NCI-H1417 (cell line): ENCODE measurements at regions not wholly inside any gene's neighbourhood (a gene's known extent, or its start where the extent isn't known, plus 50 kb on each side); places are given as distances from the start of the nearest gene placed in this dataset.
"Not testable (repeated sequence)": the region's sequence is repeated elsewhere in the genome, so short reads cannot be mapped to it uniquely, and the experiment has no call there.

ENCODE experiments used
- DNase-seq, 3 experiments: peaks; one replicate each; lab custom pipeline; 2025; lab: John Stamatoyannopoulos, UW

DNA sequence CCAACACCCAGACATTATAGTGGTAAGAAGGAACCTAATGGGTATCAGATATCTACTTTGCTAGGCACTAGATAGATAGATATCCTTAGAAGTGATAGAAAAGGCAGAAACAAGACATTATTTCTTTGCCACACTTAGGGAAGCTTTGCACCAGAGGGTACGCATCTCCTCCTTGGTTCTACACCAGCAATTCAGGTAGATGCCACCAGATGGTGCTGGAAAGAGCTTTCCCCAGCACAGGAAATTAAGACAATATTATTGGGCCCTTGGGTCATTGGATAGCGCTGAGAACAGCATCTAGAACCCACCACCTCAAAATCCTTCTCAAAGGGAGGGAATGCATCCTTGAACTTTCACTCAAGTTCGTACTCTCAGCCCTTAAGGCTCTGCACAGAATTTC, 173.8 kb upstream of the CCL2 start:
- no peak for DNase-seq

DNA sequence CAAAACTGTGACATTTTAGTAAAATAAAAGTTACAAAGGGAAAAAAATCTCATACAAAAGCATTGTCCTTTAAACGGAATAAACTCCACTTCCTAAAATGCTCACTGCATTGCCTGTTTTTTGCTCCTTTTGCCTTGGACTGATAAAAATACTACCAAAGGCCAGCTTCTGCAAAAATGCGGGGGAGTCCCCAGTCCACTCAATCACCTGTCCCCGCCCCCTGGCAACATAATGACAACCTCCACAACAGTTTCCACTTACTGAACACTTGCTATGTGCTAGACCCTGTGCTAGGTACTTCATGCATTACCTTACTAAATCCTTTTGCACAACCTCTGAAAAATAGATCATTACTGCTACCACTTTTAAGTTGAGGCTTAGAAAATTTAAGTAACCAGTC, 172.7 kb upstream of the CCL2 start:
- no peak for DNase-seq

DNA sequence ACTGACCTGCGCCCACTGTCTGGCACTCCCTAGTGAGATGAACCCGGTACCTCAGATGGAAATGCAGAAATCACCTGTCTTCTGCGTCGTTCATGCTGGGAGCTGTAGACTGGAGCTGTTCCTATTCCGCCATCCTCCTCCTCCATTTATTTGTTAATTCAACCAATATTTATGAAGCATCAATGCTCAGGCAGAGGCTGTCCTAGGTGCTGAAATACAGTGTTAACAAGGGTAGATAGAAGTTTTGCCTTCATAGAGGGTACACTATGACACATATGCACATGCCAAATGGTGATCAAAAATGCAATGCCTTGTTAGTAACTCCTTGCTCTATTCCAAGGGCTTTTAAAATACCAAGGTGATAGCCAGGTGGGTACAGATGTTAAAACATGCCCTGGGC, 166.0 kb upstream of the CCL2 start:
- not testable (repeated sequence) for DNase-seq

DNA sequence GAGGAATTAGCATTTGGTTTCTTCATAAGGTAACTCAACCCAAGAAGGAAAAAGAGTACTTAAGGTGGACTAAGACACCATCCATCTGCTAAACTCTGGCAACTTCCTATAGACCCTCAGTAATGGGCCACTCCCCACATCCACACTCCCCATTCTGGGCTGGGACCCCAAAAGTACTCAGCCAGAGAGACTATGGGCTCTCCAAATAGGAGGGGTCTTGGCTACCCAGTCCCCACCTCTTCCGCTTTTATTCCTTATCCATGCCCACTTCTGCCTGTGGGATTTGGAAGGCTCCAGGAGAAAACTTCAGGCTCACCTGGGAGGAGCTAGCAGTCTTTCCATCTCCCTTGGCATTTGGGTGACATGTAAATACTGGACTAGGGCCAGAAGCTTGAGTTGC, 164.5 kb upstream of the CCL2 start:
- DNase-seq: no peak

DNA sequence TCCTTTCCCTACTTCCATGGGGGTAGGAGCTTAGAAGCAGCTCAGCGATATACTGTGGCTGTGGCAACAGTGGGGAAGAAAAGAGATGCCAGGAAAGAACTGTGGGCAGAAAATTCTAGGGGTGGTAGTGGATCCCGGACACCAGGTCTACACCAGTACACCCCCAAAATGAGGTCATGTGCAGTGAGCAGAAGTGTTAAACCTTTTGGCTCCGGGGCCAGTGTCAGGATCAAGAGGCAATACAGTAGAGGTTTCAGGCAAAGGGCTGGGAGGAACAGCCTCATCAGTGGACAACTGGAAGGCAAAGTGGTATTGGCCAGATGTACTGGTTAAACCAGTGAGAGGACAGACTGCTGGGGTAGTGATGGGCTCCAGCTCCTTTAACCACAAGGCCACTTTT, 163.1 kb upstream of the CCL2 start:
- DNase-seq: no peak

DNA sequence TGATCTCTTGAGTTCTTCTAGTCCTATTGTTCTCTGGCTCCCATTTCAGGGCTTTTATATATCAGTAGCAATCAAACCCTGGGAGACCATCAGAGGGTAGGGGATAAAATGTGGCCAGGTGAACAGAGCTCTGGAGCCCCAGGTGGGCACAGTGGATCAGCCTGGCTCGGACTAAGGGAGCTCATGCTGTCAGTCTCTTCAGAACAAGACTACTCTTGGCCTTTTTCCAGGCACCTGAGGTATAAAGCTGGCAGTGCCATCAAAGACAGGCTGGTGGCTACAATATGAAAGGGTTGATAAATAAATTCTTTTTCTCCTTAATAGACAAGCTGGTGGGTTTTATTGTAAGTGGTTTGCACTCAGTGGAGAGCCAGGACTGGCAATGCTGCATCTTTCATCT, 160.0 kb upstream of the CCL2 start:
- DNase-seq: no peak

DNA sequence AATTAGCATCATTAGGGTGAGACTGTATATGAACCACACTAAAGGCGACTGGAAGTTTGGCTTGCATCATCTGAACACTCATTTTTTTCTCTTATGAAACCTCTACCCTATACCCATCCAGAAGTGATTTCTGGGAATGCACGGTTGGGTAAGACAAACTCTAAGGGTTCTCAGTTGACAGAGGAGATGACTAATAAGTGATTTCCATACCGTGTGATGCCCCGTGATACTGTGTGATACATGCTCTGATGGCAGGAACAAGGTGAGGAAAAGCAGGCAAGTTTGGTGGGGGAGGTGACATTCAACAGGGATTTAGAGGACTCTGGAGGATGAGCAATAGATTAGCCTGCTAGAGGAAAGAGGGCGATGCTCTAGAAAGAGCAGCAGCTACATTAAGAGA, 156.4 kb upstream of the CCL2 start:
- no peak for DNase-seq

DNA sequence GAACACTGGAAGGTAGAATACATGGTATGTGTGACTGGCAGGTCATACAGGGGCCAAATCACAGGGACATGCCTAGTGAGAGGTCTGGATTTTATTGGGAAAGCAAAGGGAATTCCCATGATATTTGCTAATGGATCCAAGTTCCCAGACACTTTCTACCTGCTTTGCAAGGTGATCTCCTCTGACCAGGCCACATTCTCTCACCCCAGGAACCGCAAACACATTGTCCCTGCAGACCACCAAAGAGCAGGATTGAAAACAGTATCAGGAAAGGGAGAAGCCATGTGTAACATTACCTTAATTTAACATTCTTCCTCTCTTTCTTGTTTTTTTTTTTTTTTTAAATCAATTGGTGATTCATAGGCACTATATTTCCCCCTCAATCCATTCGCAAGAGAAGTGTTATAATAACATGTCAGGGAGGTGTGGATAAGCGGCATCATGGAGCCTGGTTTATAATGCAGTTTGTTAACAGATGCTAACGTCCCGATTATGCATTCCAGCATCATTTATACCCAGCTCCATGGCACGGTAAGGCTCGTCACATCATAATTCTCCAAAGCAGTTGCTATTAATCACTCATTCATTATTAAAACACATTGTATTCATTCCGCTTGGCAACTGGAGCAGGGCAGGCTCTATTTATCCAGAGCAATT, 155.1 kb upstream of the CCL2 start:
- DNase-seq: no peak

DNA sequence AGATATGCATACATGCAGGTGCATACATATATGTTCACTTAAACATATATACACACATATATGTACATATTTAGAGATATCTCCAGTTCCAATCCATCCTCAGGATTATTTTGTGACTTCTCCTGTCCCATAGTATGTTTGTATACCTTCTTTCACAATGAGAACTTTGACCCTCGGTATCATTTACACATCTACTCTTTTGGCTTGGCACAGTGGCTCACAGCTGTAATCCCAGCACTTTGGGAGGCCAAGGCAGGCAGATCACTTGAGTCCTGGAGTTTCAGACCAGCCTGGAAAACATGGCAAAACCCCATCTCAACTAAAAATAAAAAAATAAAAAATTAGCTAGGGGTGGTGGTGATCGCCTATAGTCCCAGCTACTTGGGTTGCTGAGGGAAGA, 148.1 kb upstream of the CCL2 start:
- DNase-seq: no peak

DNA sequence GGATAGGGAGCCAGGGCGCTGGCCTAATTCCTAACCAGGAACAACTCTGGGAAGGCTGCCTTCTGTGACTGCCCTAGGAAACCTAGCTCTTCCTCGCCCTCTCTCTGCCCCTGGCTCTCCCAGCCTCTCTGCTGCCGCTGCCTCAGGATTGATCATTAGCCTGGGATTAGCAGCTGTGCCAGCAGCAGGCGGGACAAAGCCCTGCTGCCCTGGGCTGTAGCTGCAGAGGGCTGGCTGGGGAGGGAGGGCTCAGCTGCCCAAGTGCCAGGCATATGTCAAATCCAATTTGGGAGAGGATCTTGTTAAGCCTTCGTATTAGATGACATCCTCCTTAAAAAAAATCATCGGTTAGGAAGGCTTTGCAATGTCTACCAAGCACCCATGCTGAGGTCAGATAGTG, 144.8 kb upstream of the CCL2 start:
- DNase-seq: no peak

DNA sequence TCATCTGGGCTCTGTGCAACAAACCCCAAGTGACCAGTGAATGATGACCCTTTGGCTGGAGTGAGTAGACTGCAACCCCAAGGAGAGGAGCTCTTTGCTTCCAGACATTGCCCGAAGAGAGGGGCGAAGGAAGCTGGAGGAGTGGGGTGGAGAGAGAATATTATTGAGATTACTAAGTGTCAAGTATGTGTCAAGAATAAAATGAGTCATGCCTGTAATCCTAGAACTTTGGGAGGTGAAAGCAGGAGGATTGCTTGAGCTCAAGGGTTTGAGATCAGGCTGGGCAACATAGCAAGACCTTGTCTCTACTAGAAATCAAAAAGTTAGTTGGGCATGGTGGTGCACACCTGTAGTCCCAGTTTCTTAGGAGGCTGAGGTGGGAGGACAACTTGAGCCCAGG, 142.0 kb upstream of the CCL2 start:
- no peak for DNase-seq

DNA sequence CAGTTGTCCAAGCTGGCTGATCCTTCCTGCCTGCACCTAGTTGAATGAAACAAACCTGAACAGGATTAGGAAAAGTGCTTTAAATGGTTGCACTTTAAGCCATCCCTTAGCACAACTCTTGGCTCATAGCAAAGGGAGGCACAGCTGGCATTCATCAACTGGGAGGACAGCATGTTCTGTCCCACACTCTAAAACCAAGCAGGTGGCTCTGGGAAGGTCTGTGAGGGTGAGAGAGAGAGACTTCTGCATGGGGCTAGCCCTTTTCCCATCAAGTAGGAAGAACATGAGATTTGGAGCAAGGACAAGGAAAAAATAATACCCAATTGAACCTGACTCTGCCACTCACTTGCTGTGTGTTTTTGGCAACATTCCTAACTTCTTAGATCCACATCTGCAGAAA, 140.9 kb upstream of the CCL2 start:
- DNase-seq: no peak

DNA sequence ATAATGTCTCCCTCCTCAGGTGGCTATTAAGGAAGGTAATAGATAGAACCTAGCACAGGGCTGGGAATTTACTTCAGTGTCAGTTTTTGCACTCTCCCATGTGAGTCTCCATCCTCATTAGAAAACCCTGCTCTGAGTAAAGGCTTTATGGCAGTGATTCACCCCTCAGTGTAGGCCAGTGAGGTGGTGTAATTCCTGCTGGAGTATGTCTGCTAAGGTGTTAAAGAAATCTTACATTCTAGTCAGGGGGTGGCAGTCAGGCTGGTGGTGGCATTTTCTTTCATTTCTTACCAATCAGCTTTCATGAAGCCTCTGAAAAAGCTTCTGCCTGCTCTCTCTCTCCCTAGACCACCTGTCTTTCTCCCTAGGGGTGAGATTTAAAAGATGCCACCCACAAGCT, 138.8 kb upstream of the CCL2 start:
- DNase-seq: no peak

DNA sequence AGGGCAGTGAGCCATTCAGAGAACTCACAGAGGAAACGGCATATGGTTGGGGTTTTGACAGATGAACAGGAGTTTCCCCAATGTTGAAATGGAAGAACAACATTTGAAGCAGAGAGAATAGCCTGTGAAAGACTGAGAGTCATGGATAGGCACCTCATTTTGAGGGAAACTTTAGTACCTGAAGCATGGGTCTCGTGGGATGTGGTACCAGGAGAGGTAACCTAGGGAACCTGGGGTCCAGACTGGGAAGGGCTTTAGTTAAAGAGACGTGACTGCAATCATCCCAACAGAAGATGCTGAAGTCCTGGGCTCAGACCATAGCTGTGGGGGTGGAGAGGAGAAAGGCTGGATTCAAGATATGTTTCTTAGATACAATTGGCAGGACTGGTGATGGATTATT, 137.8 kb upstream of the CCL2 start:
- no peak for DNase-seq

DNA sequence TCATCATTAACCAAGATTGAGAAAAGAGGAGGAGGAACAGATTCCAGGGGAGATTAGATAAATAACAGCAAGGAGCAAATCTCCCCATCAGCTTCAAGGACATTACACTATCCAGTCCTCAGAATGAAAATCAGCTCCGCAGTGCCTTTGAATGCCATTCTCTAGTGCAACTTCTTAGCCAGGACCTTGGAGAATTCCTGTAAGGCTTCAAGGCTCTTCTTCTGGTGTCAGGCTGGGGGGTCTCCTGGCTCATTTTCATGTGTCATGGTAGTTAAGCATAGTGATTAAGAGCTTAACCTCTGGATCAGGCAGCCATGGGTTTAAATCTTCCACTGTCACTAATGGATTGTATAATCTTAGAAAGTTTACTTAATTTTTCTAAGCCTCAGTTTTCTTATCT, 137.3 kb upstream of the CCL2 start:
- DNase-seq: no peak

DNA sequence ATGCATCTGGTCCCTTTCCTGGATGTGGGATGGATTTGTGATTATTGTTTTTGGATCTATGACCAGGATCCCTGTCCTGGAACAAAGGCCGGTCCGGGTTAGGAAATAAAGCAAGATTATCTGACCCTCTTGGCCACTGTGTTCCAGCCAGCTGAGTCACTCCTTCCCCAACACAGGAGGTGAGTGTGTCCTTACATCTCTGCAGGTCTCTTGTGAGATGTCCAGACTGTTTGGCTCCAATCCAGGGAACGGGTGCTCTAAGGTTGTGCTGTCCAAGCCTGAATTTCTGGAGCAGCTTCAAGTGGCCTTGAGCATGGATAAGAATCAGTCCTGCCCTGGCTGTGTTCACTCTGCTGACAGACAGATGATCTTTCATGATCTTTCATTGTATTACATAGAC, 136.5 kb upstream of the CCL2 start:
- no peak for DNase-seq

DNA sequence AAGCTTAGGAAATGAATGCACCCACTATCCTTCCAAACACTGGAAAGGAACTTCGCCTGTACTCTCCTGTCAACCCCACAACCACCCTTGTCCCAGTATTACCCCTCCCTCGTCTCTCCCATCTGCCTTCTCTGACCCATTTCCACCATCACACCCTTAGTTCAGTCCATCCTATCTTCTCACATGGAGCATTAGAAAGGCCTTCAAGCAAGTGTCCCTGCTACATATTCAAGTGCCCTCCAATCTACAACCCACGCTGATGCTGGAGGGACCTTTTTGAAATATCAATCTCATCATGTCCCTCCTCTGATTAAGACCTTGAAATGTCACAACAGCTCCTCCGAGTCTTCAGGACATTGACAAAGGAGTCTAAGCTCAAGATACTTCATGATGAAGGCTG, 133.8 kb upstream of the CCL2 start:
- no peak for DNase-seq

DNA sequence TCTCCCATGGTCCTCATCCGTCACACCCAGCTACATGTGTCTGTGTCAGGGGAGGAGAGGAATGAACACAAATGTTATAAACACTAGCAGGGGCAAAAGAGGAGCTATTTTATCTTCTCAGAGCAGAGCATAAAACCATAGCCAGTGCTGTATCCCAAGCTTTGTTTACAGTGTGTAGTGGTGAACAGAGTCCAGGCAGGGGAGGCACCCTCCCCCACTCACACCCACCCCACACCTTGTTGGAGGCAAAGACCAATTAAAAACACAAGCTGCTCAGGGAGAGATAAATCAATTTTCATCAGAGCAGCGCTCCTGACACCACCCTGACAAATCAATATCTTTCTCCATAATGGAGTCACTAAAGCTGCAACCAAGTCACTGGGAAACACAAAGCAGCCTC, 132.6 kb upstream of the CCL2 start:
- no peak for DNase-seq

DNA sequence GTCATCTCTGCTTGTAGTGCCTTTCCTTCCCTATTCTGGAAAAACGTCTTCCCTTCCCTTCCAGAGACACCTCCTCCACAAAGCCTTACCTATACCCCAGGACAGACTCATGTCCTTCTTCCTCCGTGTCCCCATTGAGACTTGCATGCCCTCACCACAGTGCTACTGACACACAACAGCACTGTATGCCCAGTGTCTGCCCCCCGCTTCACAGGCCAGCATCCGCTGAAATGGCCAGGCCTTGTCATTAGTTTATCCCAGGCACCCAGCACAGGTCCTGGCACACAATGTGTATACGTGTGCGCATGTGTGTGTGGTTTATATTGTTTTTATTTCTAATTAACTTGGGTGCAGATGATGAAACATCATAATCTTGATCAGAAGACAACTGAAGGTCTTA, 130.1 kb upstream of the CCL2 start:
- no peak for DNase-seq

DNA sequence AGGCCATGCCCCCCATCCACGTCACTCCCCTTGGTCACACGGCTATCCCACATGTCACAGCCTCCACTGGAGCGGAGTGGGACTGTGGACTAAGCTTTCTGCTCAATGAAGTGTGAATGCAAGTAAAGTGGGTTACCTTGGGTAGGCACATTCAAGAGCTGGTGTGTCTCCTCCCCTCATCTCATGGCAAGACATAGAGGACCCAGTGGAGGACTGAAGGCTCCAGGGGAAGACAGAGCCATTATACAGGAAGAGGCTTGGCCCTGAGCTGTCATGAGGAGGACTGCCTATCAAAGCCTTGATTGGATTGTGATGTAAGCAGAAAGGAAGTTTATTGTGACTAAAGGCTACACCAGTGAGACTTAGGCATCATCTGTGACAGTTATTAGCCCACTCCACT, 129.2 kb upstream of the CCL2 start:
- no peak for DNase-seq

DNA sequence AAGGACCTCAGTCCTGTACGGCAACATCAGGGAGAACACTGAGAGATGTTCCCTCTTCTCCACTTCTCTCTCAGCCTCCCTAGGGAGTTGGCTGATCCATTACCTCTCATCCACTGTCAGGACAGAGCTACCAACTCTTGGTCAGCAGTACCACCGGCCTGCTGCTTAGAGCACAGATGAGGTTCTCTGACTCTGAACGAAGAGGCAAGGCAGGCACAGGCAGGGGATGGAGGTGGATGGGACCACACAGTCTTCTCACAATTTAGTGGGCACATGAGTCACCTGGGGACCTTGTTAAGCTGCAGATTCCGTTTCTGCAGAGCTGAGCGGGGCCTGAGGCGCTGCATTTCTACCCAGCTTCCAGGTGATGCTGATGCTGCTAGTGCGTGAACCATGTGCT, 128.6 kb upstream of the CCL2 start:
- DNase-seq: no peak

DNA sequence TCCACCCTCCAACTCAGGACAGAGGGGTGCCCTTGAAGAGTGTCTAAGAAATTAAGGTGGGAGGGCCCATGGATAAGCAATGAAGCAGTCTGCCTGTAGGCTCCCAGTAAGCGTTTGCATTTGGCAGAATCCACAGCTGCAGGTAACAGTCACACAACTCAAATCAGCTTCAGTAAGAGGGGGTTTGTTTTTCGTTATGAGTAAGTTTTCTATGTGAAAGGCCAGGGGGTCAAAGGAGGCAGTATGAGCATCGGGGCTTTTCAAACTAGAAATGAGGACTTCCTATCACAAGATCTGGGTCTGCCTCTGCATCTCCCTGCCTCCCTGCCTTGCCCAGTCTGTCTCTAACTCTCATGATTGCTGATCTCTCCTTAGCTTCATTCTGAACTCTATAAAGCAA, 128.1 kb upstream of the CCL2 start:
- no peak for DNase-seq

DNA sequence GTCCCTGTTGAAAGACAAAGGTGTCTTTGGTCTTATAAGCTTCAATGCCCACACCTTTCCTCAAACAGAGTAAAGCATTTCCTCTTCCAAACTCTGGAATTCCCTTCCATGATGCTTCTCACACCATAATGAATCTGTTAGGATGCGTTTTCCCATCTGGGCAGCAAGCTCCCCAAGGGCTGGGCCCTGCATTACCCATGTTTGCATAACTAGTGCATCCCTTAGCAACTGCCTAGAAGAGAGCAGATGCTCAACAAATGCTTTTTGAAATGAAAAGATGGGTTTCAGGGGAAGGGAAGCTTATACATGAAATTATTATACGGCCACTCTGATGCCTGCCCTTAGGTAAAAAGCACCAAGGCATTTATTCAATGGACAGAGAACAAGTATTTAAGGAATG, 124.5 kb upstream of the CCL2 start:
- no peak for DNase-seq

DNA sequence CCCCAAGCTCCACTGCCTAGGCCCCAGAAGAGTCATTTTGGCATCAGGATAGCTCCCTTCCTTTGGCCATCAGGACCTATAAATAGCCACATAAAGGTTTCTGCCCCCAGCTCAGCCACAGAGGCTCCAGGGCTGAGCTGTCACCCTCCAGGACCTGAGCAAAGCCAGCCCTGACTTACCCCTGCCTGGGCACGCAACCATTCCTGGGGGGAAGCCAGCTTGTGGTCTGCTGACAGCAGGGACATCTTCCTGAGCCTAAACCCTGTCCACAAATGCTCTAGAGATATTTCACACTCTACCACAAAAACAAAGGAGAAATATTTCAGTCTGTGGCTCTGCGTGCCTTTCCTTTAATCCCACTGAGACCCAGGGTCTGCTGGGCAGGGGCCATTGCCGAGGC, 123.7 kb upstream of the CCL2 start:
- DNase-seq: no peak

DNA sequence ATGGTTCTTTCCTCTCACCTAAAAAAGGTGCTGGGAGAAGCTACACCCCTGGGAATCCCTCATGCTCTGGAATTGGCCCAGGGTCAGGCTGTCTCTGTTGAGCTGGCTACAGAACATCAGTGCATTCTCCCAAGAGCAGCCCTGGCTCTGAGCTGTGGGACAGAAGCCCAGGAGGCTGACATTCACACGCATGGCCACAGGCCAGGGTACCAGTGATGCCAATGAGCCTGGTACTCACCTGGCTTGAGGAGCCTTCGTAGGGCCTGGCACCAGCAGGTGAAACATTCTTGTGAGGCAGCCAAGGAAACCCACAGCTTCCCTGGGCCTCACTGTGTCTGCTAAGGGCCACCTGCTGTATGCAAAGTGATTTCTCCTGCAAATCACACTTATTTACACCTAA, 121.7 kb upstream of the CCL2 start:
- DNase-seq: no peak
